Stimulated activated naive B cell treated with anti-CD40 and anti-IgM and Interleukin-4, amounts not matched to agents 10 μg/mL and 1 μg/mL and 100 μg/mL, for 72 hours (primary cell): ENCODE measurements at regions not wholly inside any gene's neighbourhood (a gene's known extent, or its start where the extent isn't known, plus 50 kb on each side); places are given as distances from the start of the nearest gene placed in this dataset.

Experiments used
- ATAC-seq, 2 donors: fragments of 150-1000 bp; cut with Tn5 transposase; replicated peaks; 2 replicates each; pipeline ENCODE4 v1.10.0; 2021; ENCODE audit warnings: moderate library complexity in 1 of 2
- DNase-seq: peaks from one replicate; pipeline ENCODE4 v3.0.0; 2021
- H3K27ac Mint-ChIP-seq: one replicate; pipeline ENCODE4 v1.8.0; 2022; ENCODE audit warnings: mild to moderate bottlenecking, mixed read lengths
- H3K27me3 Mint-ChIP-seq, 2 donors: one replicate each; pipeline ENCODE4 v1.8.0; 2022; ENCODE audit warnings: mixed read lengths in 2 of 2
- H3K36me3 Mint-ChIP-seq, 2 donors: one replicate each; pipeline ENCODE4 v1.8.0; 2022; ENCODE audit warnings: mixed read lengths in 2 of 2, mild to moderate bottlenecking in 1 of 2
- H3K4me1 Mint-ChIP-seq, 2 donors: one replicate each; pipeline ENCODE4 v1.8.0; 2022; ENCODE audit warnings: mixed read lengths in 2 of 2, mild to moderate bottlenecking in 1 of 2
- H3K4me3 Mint-ChIP-seq, 2 donors: one replicate each; pipeline ENCODE4 v1.8.0; 2022; ENCODE audit warnings: mild to moderate bottlenecking in 2 of 2, mixed read lengths in 2 of 2, moderate library complexity in 1 of 2
- H3K9me3 Mint-ChIP-seq, 2 donors: one replicate each; pipeline ENCODE4 v1.8.0; 2022; ENCODE audit warnings: mixed read lengths in 2 of 2, mild to moderate bottlenecking in 1 of 2

- Mint-ChIP-seq H3K27ac (no peak overlapping the region), H3K9me3 (peaks cover 0 to 7% of the 10 kb centered on the region in 2 donors), H3K4me1 (no peaks in the 10 kb centered on the region), H3K4me3 (no peak overlapping the region), H3K27me3 (no peaks in the 10 kb centered on the region), H3K36me3 (no peaks in the 10 kb centered on the region)
- DNase-seq (no peak), ATAC-seq (no peak)
Measured at GRCh38 chr4:60249784-60250183, 950.3 kb upstream of the ADGRL3 start.

- Mint-ChIP-seq H3K27me3 (no peaks in the 10 kb centered on the region), H3K27ac (no peak overlapping the region)
- no peak for ATAC-seq
Measured at GRCh38 chr4:60250657-60251056, 949.5 kb upstream of the ADGRL3 start.

DNA sequence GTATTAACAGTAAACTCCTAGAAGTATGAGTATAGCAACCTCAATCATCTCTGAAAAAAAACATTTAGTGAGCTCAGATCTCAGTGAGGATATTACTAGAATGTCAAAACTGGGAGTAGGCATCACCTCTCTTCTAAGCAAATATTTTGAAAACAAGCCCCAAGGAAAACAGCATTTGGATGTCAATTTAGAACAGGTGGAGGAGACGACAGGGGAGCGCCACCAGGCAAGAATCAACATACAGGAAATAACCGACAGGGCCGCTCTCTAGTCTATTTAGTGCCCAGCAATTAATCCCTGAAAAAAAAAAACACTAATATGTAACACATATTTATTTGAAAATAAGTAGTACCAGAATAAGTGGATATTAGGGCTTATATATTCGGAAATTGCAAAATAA is 940.3 kb upstream of the ADGRL3 start:
- H3K4me3 Mint-ChIP-seq, result no peak overlapping the region
- no peaks in the 10 kb centered on the region for H3K36me3 Mint-ChIP-seq

More at GRCh38 chr4:60250657-60251056, 949.5 kb upstream of the ADGRL3 start:
- peaks cover 2 to 9% of the 10 kb centered on the region in 2 donors for H3K9me3 Mint-ChIP-seq
- no peak for DNase-seq
- no peak overlapping the region for H3K4me3 Mint-ChIP-seq
- no peaks in the 10 kb centered on the region for H3K4me1 Mint-ChIP-seq
- no peaks in the 10 kb centered on the region for H3K36me3 Mint-ChIP-seq

DNA sequence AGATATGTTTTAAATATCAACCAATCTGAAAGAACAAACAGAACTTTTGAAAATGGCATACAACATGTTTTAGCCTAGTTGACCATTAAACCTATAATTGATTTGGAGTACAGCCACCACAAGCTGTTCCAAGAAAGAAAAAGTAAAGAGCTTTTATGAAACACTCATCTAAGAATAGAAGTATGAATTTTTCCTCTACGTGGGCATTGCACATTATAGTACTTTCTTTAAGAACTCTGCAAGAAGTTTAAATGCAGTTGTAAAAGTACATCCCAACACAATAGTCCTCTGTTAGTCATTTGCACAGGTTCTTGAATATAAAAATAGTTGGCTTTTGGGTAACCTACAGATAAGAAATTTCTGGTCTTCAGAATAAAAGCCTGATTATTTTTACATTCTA is 933.6 kb upstream of the ADGRL3 start:
- no peak overlapping the region for H3K4me3 Mint-ChIP-seq
- ATAC-seq, result no peak
- peaks cover 4 to 5% of the 10 kb centered on the region in 2 donors for H3K9me3 Mint-ChIP-seq
- H3K4me1 Mint-ChIP-seq, result no peaks in the 10 kb centered on the region
- no peak overlapping the region for H3K27ac Mint-ChIP-seq
- H3K27me3 Mint-ChIP-seq, result no peaks in the 10 kb centered on the region
- DNase-seq, result no peak
- no peaks in the 10 kb centered on the region for H3K36me3 Mint-ChIP-seq

More for the DNA sequence above, 940.3 kb upstream of the ADGRL3 start:
- ATAC-seq (no peak), DNase-seq (no peak)
- Mint-ChIP-seq H3K4me1 (no peaks in the 10 kb centered on the region), H3K27ac (no peak overlapping the region), H3K27me3 (no peaks in the 10 kb centered on the region), H3K9me3 (peaks cover 6 to 8% of the 10 kb centered on the region in 2 donors)

DNA sequence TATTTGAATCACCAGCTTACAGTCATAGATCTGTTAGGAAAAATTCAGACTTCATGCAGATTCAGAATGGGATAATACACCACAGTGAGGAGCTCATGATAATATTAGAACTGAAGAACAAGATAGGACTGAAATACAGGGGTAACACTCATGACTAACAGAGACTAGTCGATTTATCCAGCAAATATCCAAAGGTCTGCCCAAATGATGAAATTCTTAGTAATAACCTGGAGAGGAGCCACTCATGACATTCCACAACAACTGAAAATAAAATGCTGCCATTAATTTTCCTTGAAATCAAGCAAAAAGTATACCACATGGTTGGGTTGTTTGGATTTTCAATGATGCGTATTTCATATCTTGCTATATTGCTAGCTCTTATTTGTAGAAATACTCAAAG is 903.7 kb upstream of the ADGRL3 start:
- Mint-ChIP-seq H3K27me3 (no peaks in the 10 kb centered on the region), H3K9me3 (peaks cover 2 to 9% of the 10 kb centered on the region in 2 donors), H3K4me3 (no peak overlapping the region), H3K36me3 (no peaks in the 10 kb centered on the region), H3K4me1 (no peaks in the 10 kb centered on the region), H3K27ac (no peak overlapping the region)
- DNase-seq (no peak), ATAC-seq (no peak)

GRCh38 chr4:60313611-60314178 is 886.4 kb upstream of the ADGRL3 start:
- ATAC-seq (no peak), DNase-seq (no peak)
- no peak overlapping the region for H3K27ac Mint-ChIP-seq
- H3K4me1 Mint-ChIP-seq, result no peaks in the 10 kb centered on the region
- no peaks in the 10 kb centered on the region for H3K36me3 Mint-ChIP-seq
- H3K27me3 Mint-ChIP-seq, result no peaks in the 10 kb centered on the region
- H3K4me3 Mint-ChIP-seq, result no peak overlapping the region
- H3K9me3 Mint-ChIP-seq, result peaks cover 7% of the 10 kb centered on the region in 2 donors

GRCh38 chr4:60314416-60314815 is 885.7 kb upstream of the ADGRL3 start:
- no peak for DNase-seq
- Mint-ChIP-seq H3K4me3 (no peak overlapping the region), H3K27me3 (no peaks in the 10 kb centered on the region), H3K36me3 (no peaks in the 10 kb centered on the region), H3K4me1 (no peaks in the 10 kb centered on the region), H3K9me3 (peaks cover 7% of the 10 kb centered on the region in 2 donors), H3K27ac (no peak overlapping the region)
- ATAC-seq, result no peak

DNA sequence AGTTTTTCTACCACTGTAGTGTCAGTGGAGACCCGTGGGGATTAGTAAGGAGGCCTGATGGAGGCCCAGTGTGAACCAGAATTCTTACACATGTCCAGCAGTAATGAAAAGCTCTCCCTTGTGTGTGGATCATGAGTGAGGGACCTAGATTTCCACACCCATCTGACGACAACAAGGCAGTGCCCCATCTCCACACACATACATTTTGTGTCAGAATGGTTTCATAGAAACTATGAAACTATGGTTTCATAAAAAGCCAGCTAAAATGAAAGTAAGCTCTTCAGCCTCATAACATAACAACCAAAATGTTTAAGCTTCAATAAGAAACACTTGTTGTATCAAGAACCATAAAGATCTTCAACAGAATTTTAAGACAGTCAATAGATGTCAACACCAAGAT is 884.5 kb upstream of the ADGRL3 start:
- no peak overlapping the region for H3K27ac Mint-ChIP-seq
- no peaks in the 10 kb centered on the region for H3K27me3 Mint-ChIP-seq
- ATAC-seq, result no peak
- no peak overlapping the region for H3K4me3 Mint-ChIP-seq
- no peaks in the 10 kb centered on the region for H3K36me3 Mint-ChIP-seq
- H3K4me1 Mint-ChIP-seq, result no peaks in the 10 kb centered on the region
- no peak for DNase-seq
- peaks cover 7% of the 10 kb centered on the region in 2 donors for H3K9me3 Mint-ChIP-seq

- H3K4me1 Mint-ChIP-seq, result no peaks in the 10 kb centered on the region
- DNase-seq, result no peak
- no peak for ATAC-seq
- H3K36me3 Mint-ChIP-seq, result no peaks in the 10 kb centered on the region
- no peaks in the 10 kb centered on the region for H3K27me3 Mint-ChIP-seq
- peaks cover 0 to 5% of the 10 kb centered on the region in 2 donors for H3K9me3 Mint-ChIP-seq
- H3K27ac Mint-ChIP-seq, result no peak overlapping the region
- H3K4me3 Mint-ChIP-seq, result no peak overlapping the region
Measured at GRCh38 chr4:60326735-60327134, 873.4 kb upstream of the ADGRL3 start.

DNA sequence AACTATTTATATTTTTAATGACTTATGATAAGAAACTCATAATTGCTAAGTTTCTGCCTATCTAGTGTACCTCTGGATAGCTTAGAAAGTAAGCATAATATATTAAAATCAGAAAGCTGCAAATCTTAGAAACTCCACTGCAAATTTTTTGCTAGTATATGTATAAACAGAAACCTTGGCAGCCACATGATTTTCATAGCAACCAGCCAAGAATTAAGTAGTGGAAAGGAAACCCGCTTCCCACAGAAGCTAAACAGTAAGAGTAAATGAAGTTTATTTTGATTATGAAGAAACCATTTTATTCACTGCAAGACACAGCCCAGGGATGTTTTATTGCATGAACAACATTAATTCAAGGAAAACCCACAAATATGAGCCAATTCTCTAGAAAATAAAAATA is 872.5 kb upstream of the ADGRL3 start:
- no peak overlapping the region for H3K27ac Mint-ChIP-seq
- H3K27me3 Mint-ChIP-seq, result no peaks in the 10 kb centered on the region
- DNase-seq, result no peak
- H3K4me3 Mint-ChIP-seq, result no peak overlapping the region
- peaks cover 0 to 2% of the 10 kb centered on the region in 2 donors for H3K9me3 Mint-ChIP-seq
- ATAC-seq, result no peak
- no peaks in the 10 kb centered on the region for H3K36me3 Mint-ChIP-seq
- H3K4me1 Mint-ChIP-seq, result no peaks in the 10 kb centered on the region

DNA sequence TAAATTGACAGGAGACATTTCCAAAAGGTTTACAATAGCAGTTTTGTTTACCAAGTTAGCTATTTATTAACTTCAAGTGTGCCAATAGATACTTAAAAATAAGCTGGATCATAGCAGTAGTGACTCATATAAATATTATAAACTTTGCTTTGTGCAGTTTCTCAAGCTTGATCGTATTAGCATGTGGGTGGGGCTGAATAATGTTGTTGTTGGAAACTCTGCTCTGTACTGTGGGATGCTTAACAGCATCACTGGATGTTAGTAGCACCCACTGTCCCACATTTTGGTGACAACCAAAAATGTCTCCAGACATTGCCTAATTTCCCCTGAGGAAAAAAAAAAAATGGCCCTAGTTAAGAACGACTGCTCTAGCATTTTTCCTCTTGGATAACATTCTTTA is 855.2 kb upstream of the ADGRL3 start:
- no peaks in the 10 kb centered on the region for H3K27me3 Mint-ChIP-seq
- peaks cover 0 to 2% of the 10 kb centered on the region in 2 donors for H3K9me3 Mint-ChIP-seq
- H3K27ac Mint-ChIP-seq, result no peak overlapping the region
- no peak overlapping the region for H3K4me3 Mint-ChIP-seq
- ATAC-seq (no peak), DNase-seq (no peak)
- H3K4me1 Mint-ChIP-seq, result no peaks in the 10 kb centered on the region
- H3K36me3 Mint-ChIP-seq, result no peaks in the 10 kb centered on the region

- H3K27me3 Mint-ChIP-seq, result no peaks in the 10 kb centered on the region
- H3K4me3 Mint-ChIP-seq, result no peak overlapping the region
- no peak overlapping the region for H3K27ac Mint-ChIP-seq
- no peaks in the 10 kb centered on the region for H3K36me3 Mint-ChIP-seq
- no peaks in the 10 kb centered on the region for H3K4me1 Mint-ChIP-seq
- peaks cover 0 to 2% of the 10 kb centered on the region in 2 donors for H3K9me3 Mint-ChIP-seq
- ATAC-seq (no peak), DNase-seq (no peak)
Measured at GRCh38 chr4:60345392-60345791, 854.7 kb upstream of the ADGRL3 start.

GRCh38 chr4:60359746-60360367 is 840.3 kb upstream of the ADGRL3 start:
- H3K36me3 Mint-ChIP-seq, result no peaks in the 10 kb centered on the region
- H3K4me3 Mint-ChIP-seq, result no peak overlapping the region
- DNase-seq (no peak), ATAC-seq (no peak)
- no peaks in the 10 kb centered on the region for H3K27me3 Mint-ChIP-seq
- H3K4me1 Mint-ChIP-seq, result no peaks in the 10 kb centered on the region
- peaks cover 4 to 11% of the 10 kb centered on the region in 2 donors for H3K9me3 Mint-ChIP-seq
- H3K27ac Mint-ChIP-seq, result no peak overlapping the region

DNA sequence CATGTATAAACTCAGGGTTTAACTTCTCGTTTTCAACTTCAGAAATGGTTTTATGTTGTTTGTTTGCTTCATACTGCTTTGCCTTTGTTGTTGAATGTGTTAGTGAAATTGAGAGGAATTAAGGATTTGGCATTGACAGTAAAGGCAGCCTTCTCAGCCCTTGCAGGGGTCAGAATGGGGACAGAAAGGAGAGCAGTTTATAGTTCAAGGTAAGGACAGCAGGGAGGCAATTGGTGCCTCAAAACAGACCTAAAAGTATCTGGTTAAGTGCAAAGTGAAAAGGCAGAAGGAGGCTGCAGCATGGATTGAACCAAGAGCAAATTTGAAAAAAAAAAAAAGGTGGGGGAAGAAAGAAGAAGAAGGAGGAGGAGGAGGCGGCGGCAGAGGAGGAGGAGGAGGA is 835.0 kb upstream of the ADGRL3 start:
- Mint-ChIP-seq H3K4me1 (no peaks in the 10 kb centered on the region), H3K27me3 (no peaks in the 10 kb centered on the region), H3K36me3 (no peaks in the 10 kb centered on the region), H3K27ac (no peak overlapping the region), H3K4me3 (no peak overlapping the region), H3K9me3 (peaks cover 0 to 4% of the 10 kb centered on the region in 2 donors)
- ATAC-seq (no peak), DNase-seq (no peak)

- peaks cover 0 to 2% of the 10 kb centered on the region in 2 donors for H3K9me3 Mint-ChIP-seq
- ATAC-seq, result no peak
- H3K27ac Mint-ChIP-seq, result no peak overlapping the region
Measured at GRCh38 chr4:60366661-60367060, 833.5 kb upstream of the ADGRL3 start.

More at GRCh38 chr4:60366661-60367060, 833.5 kb upstream of the ADGRL3 start:
- Mint-ChIP-seq H3K36me3 (no peaks in the 10 kb centered on the region), H3K27me3 (no peaks in the 10 kb centered on the region), H3K4me1 (no peaks in the 10 kb centered on the region), H3K4me3 (no peak overlapping the region)
- DNase-seq, result no peak
